Breast epithelium (tissue), 3 donors: ENCODE measurements at regions not wholly inside any gene's neighbourhood (a gene's known extent, or its start where the extent isn't known, plus 50 kb on each side); places are given as distances from the start of the nearest gene placed in this dataset.
"Not testable (repeated sequence)": the region's sequence is repeated elsewhere in the genome, so short reads cannot be mapped to it uniquely, and the experiment has no call there.

ENCODE experiments used
- POLR2AphosphoS5 ChIP-seq, 3 donors: sonication (generic); formaldehyde crosslinking; IDR thresholded peaks; one replicate each; pipeline ENCODE4 v1.6.1; 2017; ENCODE audit warnings: antibody characterized with exemption in 3 of 3
- TF ChIP-seq, protein P1 (sequence below), 3 donors: fragments of 450-650 bp; IDR thresholded peaks; one replicate each; pipeline ENCODE4 v1.5.1; 2016 to 2017; ENCODE audit warnings: antibody characterized with exemption in 3 of 3, mild to moderate bottlenecking in 3 of 3, moderate library complexity in 3 of 3

DNA sequence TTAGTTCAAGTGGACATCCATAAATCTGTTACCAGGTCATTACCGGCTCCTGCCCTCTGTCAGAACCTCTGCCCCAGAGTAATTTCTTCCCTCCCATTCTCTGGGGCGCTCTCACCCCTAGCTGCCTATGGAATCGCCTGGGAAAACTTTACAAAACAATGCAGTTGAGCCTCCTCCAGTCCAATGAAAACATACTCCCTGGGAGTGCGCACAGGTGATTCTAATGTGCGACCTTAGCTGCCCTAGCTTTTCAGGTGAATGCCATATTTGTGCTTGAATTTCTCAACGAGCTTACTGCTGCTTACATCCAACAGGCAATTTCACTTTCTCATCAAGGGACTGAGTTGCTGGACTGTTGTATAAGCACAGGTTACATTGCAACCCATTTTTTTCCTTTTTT, 230.7 kb downstream of the NPIPA7 start:
- TF ChIP-seq, protein P1, sequence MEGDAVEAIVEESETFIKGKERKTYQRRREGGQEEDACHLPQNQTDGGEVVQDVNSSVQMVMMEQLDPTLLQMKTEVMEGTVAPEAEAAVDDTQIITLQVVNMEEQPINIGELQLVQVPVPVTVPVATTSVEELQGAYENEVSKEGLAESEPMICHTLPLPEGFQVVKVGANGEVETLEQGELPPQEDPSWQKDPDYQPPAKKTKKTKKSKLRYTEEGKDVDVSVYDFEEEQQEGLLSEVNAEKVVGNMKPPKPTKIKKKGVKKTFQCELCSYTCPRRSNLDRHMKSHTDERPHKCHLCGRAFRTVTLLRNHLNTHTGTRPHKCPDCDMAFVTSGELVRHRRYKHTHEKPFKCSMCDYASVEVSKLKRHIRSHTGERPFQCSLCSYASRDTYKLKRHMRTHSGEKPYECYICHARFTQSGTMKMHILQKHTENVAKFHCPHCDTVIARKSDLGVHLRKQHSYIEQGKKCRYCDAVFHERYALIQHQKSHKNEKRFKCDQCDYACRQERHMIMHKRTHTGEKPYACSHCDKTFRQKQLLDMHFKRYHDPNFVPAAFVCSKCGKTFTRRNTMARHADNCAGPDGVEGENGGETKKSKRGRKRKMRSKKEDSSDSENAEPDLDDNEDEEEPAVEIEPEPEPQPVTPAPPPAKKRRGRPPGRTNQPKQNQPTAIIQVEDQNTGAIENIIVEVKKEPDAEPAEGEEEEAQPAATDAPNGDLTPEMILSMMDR (IDR thresholded peaks at IDR 0.05), result not testable (repeated sequence)
- TF ChIP-seq POLR2AphosphoS5 (IDR thresholded peaks at IDR 0.05), result not testable (repeated sequence)
